Spleen (tissue), 11 donors: ENCODE measurements at regions not wholly inside any gene's neighbourhood (a gene's known extent, or its start where the extent isn't known, plus 50 kb on each side); places are given as distances from the start of the nearest gene placed in this dataset.

Experiments
- DNase-seq: peaks from one replicate; pipeline ENCODE4 v3.0.0-alpha.2; 2020
- H3K27ac ChIP-seq, 8 donors: fragments of 200-600 bp; sonication (generic) in 7 of 8; 1 replicate in 4 of 8; 2 replicates in 4 of 8; pipeline versions ENCODE4 v1.5.0 to v1.8.0; 2016 to 2021; ENCODE audit warnings: inconsistent platforms in 4 of 8, mild to moderate bottlenecking in 4 of 8, moderate library complexity in 1 of 8
- H3K27me3 ChIP-seq, 7 donors: fragments of 200-600 bp; sonication (generic) in 6 of 7; replicated peaks in 1 of 7; 1 replicate in 4 of 7; 2 replicates in 3 of 7; pipeline versions ENCODE4 v1.5.0 to v1.8.0; 2016 to 2021; ENCODE audit warnings: inconsistent platforms in 3 of 7, mild to moderate bottlenecking in 1 of 7
- H3K36me3 ChIP-seq, 6 donors: fragments of 200-600 bp; sonication (generic) in 5 of 6; 1 replicate in 4 of 6; 2 replicates in 2 of 6; pipeline versions ENCODE4 v1.5.0 to v1.8.0; 2016 to 2021; ENCODE audit warnings: inconsistent platforms in 2 of 6
- H3K4me1 ChIP-seq, 6 donors: fragments of 200-600 bp; sonication (generic) in 5 of 6; 1 replicate in 3 of 6; 2 replicates in 3 of 6; pipeline versions ENCODE4 v1.5.0 to v1.8.0; 2016 to 2021; ENCODE audit warnings: inconsistent platforms in 3 of 6
- H3K4me3 ChIP-seq, 8 donors: fragments of 200-600 bp; sonication (generic) in 7 of 8; 1 replicate in 4 of 8; 2 replicates in 4 of 8; pipeline versions ENCODE4 v1.5.0 to v1.8.0; 2016 to 2021; ENCODE audit warnings: inconsistent platforms in 4 of 8, mild to moderate bottlenecking in 4 of 8, moderate library complexity in 2 of 8
- H3K9me3 ChIP-seq, 8 donors: fragments of 200-600 bp; sonication (generic) in 7 of 8; 1 replicate in 4 of 8; 2 replicates in 4 of 8; pipeline versions ENCODE4 v1.5.0 to v1.8.0; 2016 to 2021; ENCODE audit warnings: inconsistent platforms in 4 of 8
- POLR2A ChIP-seq, 3 donors: fragments of 450-650 bp; IDR thresholded peaks; one replicate each; pipeline ENCODE4 v1.5.1; 2017; ENCODE audit warnings: antibody characterized with exemption in 3 of 3, mild to moderate bottlenecking in 1 of 3
- POLR2AphosphoS5 ChIP-seq, 3 donors: sonication (generic); formaldehyde crosslinking; IDR thresholded peaks; one replicate each; pipeline ENCODE4 v1.5.1; 2017; ENCODE audit warnings: antibody characterized with exemption in 3 of 3
- WGBS, 5 donors: extraction: QIAGEN DNeasy Blood & Tissue Kit in 3 of 5; methylation state at CpG; one replicate each; pipeline versions ENCODE4 v1.1.5 to v1.1.7; 2013 to 2018; 5-methylcytosine and 5-hydroxymethylcytosine counted together
- intact Hi-C: fragments of 100-400 bp; cut with DNase I; formaldehyde crosslinking; loops from one replicate; pipeline ENCODE4 v1.15.0; 2023; ENCODE audit warnings: low total_unique reads
- TF ChIP-seq, protein P1 (sequence below), 11 experiments: fragments of 200-600 bp in 7 of 11; fragments of 450-650 bp in 4 of 11; sonication (generic) in 4 of 11; IDR thresholded peaks in 8 of 11; conservative IDR thresholded peaks in 3 of 11; 1 replicate in 7 of 11; 2 replicates in 4 of 11; pipeline versions ENCODE4 v1.4.0 to v1.8.0; 2016 to 2021; ENCODE audit warnings: antibody characterized with exemption in 11 of 11, inconsistent platforms in 4 of 11, mild to moderate bottlenecking in 1 of 11
- donor health status: healthy with polysubstance abuse.
- donor health status: DM: no; HTN: no; CAD: no; lungs with moderate emphysema.
- donor health status: DM: no; HTN: no; CAD: no.
- donor health status: Bipolar disorder and iron deficiency.
- donor health status: healthy.
- donor health status: DM: no; HTN: no; CAD: no.
- donor health status: DM: yes; HTN: yes; CAD: no.

DNA sequence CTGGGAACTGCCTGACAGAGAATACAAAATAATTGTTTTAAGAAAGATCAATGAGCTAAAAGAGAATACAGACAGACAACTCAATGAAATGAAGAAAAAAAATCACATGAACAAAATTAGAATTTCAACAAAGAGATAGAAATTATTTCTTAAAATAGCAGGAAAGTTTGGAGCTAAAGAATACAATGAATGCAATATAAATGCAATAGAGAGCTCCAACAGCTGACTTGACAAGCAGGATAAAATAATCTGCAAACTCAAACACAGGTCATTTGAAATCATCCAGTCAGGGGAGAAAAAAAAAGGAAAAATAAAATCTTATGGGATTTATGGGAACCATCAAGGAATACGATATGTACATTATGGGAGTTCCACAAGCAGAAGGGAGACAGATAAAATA is 902.7 kb upstream of the ZEB2 start:
- H3K27ac ChIP-seq: no peak overlapping the region
- no peak overlapping the region for H3K4me3 ChIP-seq
- no peaks in the 10 kb centered on the region for H3K4me1 ChIP-seq
- peaks cover 5 to 36% (median 23%) of the 10 kb centered on the region in 8 donors for H3K9me3 ChIP-seq
- no peaks in the 10 kb centered on the region for H3K36me3 ChIP-seq
- no peak for DNase-seq
- 86 to 98% (median 96%) methylated on average over 1 of the region's 1 CpG for WGBS, 5 donors
- TF ChIP-seq POLR2A (IDR thresholded peaks at IDR 0.05): no peak
- TF ChIP-seq, protein P1, sequence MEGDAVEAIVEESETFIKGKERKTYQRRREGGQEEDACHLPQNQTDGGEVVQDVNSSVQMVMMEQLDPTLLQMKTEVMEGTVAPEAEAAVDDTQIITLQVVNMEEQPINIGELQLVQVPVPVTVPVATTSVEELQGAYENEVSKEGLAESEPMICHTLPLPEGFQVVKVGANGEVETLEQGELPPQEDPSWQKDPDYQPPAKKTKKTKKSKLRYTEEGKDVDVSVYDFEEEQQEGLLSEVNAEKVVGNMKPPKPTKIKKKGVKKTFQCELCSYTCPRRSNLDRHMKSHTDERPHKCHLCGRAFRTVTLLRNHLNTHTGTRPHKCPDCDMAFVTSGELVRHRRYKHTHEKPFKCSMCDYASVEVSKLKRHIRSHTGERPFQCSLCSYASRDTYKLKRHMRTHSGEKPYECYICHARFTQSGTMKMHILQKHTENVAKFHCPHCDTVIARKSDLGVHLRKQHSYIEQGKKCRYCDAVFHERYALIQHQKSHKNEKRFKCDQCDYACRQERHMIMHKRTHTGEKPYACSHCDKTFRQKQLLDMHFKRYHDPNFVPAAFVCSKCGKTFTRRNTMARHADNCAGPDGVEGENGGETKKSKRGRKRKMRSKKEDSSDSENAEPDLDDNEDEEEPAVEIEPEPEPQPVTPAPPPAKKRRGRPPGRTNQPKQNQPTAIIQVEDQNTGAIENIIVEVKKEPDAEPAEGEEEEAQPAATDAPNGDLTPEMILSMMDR (IDR thresholded peaks at IDR 0.05 in 8 of 11, conservative IDR thresholded peaks at IDR 0.05 in 3 of 11): no peak
- no peak for TF ChIP-seq POLR2AphosphoS5 (IDR thresholded peaks at IDR 0.05)
- intact Hi-C loops: no loop called here
- H3K27me3 ChIP-seq: no peaks in the 10 kb centered on the region

DNA sequence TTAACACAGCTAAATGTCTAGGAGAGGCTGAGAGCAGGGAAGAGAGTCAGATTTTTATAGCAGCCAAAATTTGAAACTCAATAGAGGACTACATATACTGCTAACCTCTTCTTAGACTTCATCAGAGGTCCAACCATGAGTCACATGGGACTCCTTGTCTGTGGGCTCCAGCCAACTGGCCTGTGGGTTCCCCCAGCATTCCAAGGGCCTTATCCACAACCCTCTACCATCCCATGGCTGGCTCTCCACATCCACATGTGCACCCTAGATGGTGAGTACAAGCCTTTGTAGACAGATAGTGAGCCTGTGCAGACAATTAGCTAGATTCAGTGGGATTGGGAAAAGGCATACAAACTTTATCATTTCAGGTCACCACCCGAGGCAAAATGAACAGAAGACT is 901.9 kb upstream of the ZEB2 start:
- TF ChIP-seq POLR2AphosphoS5 (IDR thresholded peaks at IDR 0.05) (no peak), POLR2A (IDR thresholded peaks at IDR 0.05) (no peak)
- TF ChIP-seq, protein P1 (IDR thresholded peaks at IDR 0.05 in 8 of 11, conservative IDR thresholded peaks at IDR 0.05 in 3 of 11): no peak
- DNase-seq: no peak
- Histone ChIP-seq H3K4me3 (no peak overlapping the region), H3K27ac (no peak overlapping the region), H3K4me1 (no peaks in the 10 kb centered on the region), H3K36me3 (no peaks in the 10 kb centered on the region), H3K9me3 (peaks cover 5 to 36% (median 23%) of the 10 kb centered on the region in 8 donors), H3K27me3 (no peaks in the 10 kb centered on the region)
- WGBS, 5 donors: 89 to 100% (median 95%) methylated on average over 1 of the region's 1 CpG
- intact Hi-C loops: no loop called here

DNA sequence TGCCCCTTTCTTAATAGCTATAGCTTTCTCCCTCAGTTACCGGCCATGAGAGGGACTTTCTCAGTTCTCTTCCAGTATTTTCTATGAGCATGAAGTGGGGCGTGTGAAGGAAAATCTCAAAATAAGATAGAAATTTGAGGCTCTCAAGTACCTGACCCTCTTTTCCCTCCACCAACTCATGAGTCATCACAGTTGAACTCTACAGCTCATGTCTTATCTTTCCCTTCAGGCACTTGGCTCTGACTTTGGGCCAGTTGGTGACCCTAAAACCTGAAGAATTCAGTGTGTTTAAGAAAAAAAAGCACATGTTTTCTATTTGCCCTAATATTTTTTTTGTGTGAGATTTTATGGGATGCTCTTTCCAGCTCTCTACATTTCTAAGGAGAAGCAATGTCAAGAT is 896.7 kb upstream of the ZEB2 start:
- Histone ChIP-seq H3K4me3 (no peak overlapping the region), H3K4me1 (peaks cover 0 to 13% (median 4%) of the 10 kb centered on the region in 6 donors), H3K9me3 (peaks cover 0 to 19% (median 6%) of the 10 kb centered on the region in 8 donors), H3K27me3 (no peaks in the 10 kb centered on the region), H3K36me3 (no peaks in the 10 kb centered on the region), H3K27ac (no peak overlapping the region)
- 90 to 97% (median 97%) methylated on average over 2 of the region's 2 CpGs for WGBS, 5 donors
- intact Hi-C loops: no loop called here
- DNase-seq: no peak
- TF ChIP-seq, protein P1 (IDR thresholded peaks at IDR 0.05 in 8 of 11, conservative IDR thresholded peaks at IDR 0.05 in 3 of 11): no peak
- TF ChIP-seq POLR2AphosphoS5 (IDR thresholded peaks at IDR 0.05) (no peak), POLR2A (IDR thresholded peaks at IDR 0.05) (no peak)

DNA sequence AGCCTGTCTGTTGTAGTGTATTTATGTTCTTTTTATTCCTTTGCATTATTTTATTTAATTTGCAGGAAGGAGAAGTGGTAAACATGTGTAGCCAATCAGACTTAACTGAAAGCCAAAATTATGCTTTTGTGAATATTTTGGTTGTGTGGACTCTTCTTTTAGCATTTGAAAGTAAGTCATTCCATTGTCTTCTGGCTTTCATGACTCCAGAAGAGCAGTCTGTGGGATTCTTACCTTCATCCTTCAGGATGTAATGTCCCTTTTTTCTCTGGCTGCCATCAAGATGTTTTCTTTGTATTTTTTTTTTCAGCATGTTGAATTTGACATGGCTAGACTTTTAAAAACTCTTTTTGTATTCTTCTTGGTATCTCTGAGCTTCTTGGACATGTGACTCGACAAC is 895.2 kb upstream of the ZEB2 start:
- Histone ChIP-seq H3K4me1 (peaks cover 4 to 27% (median 12%) of the 10 kb centered on the region in 6 donors), H3K27ac (no peak overlapping the region), H3K4me3 (no peak overlapping the region), H3K27me3 (no peaks in the 10 kb centered on the region), H3K9me3 (peaks cover 0 to 8% (median 0%) of the 10 kb centered on the region in 8 donors), H3K36me3 (no peaks in the 10 kb centered on the region)
- DNase-seq: no peak
- TF ChIP-seq POLR2AphosphoS5 (IDR thresholded peaks at IDR 0.05) (no peak), POLR2A (IDR thresholded peaks at IDR 0.05) (no peak)
- TF ChIP-seq, protein P1 (IDR thresholded peaks at IDR 0.05 in 8 of 11, conservative IDR thresholded peaks at IDR 0.05 in 3 of 11): no peak
- whole genome bisulfite sequencing, 5 donors: 90 to 98% (median 95%) methylated on average over 1 of the region's 1 CpG
- intact Hi-C loops: no loop called here
